Mucosa of gallbladder (tissue), 1 donor: ENCODE measurements at regions not wholly inside any gene's neighbourhood (a gene's known extent, or its start where the extent isn't known, plus 50 kb on each side); places are given as distances from the start of the nearest gene placed in this dataset.
"Not testable (repeated sequence)": the region's sequence is repeated elsewhere in the genome, so short reads cannot be mapped to it uniquely, and the experiment has no call there.

Experiments used
- DNase-seq: peaks from one replicate; pipeline ENCODE4 v3.0.0-alpha.2; 2020; ENCODE audit warnings: low spot score
- donor health status: DM: no; HTN: no; CAD: no.

DNA sequence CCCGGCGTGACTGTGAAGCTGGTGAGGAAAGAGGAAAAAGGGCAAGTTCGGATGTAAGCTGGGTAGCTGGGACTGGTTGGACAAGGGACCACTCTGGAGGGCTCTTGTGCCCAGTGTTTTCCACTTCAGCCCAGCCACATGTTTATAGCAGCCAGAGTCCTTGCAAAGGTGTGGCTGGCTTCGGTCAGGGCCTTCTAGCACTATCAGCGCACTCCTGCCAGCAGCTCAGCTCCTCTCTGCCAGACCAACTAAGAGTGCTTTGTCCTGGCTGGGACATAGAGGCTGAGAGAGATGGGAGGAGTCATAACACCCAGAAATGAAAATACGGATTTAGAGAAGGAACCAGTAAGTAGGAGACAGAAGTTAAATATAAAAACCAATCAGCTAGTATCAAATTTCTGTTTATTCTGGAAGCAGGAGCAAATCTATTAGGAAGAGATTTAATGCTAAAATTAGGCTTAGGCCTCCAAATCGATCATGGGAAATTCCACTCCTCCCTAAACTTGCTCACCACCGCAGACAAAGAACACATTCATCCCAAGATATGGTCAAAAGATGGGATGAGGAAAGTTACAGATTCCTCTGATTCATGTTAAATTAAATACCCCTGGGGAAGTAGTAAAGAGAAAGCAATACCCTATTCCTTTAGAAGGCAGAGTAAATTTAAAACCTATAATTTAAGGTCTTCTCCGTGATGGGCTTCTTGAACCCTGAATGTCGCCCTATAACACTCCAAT is 135.0 kb downstream of the RALA start:
- peak; percentile 15 for DNase-seq

GRCh38 chr7:39761449-39761848 is 138.1 kb downstream of the RALA start:
- no peak for DNase-seq

GRCh38 chr7:39762466-39762865 is 139.1 kb downstream of the RALA start:
- not testable (repeated sequence) for DNase-seq

GRCh38 chr7:39762881-39763280 is 139.5 kb downstream of the RALA start:
- DNase-seq: not testable (repeated sequence)

GRCh38 chr7:39765833-39766232 is 142.5 kb downstream of the RALA start:
- DNase-seq: not testable (repeated sequence)

- not testable (repeated sequence) for DNase-seq
These were observed 145.1 kb downstream of the RALA start for GRCh38 chr7:39768439-39768838.

DNA sequence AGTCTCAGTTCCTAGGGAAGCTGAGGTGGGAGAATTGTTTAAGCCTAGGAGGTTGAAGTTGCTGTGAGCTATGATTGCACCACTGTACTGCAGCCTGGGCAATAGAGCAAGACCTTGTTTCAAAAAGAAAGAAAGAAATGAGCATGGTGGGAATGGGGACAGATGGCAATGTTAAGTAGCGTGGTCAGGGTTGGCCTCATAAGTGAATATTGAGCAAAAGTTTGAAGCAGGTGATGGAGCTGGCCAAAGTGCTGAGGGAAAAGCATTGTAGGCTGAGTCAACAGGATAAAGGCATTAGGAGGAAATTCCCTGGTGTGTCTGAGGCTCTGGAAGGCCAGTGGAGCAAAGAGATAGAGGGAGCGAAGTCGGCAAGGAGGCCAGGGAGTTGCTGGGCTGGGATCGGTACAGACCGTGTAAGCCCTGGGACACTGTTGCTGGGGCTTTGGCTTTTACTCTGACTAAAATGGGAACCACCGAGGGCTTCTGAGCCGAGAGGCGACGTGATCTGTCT is 151.0 kb downstream of the RALA start:
- not testable (repeated sequence) for DNase-seq

DNA sequence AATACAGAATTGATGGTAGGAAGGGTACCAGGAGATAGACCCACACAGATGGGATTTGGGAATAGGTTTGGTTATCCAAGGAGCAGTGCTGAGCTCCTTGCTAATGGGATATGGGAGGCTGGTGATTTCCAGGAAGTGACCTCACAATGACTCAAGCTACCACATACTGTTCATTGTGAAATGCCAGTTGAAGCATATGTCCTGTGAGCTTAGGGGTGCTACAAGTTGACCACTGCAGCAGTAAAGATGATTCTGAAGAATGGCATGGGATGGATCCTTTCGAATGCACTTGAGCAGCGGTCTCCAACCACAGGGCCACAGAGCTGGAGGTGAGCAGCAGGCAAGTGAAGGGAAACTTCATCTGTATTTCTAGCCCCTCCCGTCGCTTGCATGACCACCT is 158.2 kb downstream of the RALA start:
- not testable (repeated sequence) for DNase-seq

DNA sequence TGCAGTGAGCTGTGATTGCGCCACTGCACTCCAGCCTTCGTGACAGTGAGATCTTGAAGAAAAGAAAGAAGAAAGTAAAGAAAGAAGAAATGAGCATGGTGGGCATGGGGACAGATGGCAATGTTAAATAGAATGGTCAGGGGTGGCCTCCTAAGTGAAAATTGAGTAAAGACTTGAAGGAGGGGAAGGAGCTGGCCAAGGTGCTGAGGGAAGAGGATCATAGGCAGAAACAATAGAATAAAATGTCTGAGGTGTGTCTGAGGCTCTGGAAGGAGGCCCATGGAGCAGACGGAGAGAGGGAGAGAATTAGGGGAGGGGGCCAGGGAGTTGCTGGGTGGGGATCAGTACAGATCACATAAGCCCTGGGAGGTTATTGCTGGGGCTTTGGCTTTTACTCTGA is 163.1 kb downstream of the RALA start:
- not testable (repeated sequence) for DNase-seq

DNA sequence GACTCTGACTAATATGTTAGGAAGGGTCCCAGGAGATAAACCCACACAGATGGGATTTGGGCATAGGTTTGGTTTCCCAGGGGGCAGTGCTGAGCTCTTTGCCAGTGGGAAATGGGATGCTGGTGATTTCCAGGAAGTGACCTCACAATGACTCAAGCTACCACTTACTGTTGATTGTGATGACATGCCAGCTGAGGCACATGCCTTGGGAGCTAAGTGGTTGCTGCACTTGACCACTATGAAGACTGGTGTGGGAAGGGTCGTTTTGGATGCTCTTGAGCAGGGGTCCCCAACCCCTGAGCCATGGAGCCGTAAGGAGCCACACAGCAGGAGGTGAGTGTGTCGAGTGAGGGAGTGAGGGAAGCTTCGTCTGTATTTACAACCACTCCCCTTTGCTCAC is 159.0 kb upstream of the CDK13 start:
- not testable (repeated sequence) for DNase-seq

DNA sequence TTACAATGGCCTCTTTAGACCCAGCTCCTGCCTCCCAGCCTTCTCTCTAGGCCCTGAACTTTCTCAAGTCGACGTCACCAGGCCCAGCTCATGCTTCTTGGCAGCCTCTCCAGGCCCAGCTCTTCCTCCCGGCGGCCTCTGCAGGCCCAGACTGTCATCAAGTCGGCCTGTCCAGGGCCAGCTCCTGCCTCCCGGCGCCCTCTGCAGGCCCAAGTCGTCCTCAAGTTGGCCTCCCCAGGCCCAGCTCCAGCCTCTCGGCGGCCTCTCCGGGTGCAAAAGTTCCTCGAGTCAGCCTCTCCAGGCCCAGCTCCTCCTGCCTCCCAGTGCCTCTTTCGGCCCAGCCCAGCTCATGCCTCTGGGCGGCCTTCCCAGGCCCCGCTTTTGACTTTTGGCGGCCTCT is 158.1 kb upstream of the CDK13 start:
- DNase-seq: not testable (repeated sequence)

DNA sequence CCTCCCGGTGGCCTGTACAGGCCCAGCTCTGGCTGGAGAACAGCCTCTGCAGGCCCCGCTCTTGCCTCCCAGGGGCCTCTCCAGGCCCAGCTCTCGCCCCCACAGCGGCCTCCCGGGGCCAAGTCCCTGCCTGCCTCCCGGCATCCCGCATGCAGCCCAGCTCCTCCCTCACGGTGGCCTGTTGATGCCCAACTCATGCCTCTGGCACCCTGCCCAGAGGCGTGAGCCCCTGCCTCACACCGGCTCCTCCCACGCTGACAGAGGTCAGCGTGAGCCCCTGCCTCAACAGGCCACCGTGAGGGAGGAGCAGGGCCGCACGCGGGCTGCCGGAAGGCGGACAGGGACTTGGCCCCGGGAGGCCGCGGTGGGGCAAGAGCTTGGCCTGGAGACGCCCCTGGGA is 157.0 kb upstream of the CDK13 start:
- DNase-seq: not testable (repeated sequence)

GRCh38 chr7:39793851-39794250 is 156.2 kb upstream of the CDK13 start:
- not testable (repeated sequence) for DNase-seq

GRCh38 chr7:39796947-39797346 is 153.1 kb upstream of the CDK13 start:
- DNase-seq: not testable (repeated sequence)

- DNase-seq: not testable (repeated sequence)
These were observed 152.0 kb upstream of the CDK13 start for GRCh38 chr7:39798077-39798476.

GRCh38 chr7:39808796-39809481 is 141.1 kb upstream of the CDK13 start:
- DNase-seq: no peak

GRCh38 chr7:39810204-39810642 is 139.8 kb upstream of the CDK13 start:
- no peak for DNase-seq

- DNase-seq: no peak
These were observed 139.3 kb upstream of the CDK13 start for GRCh38 chr7:39810710-39811109.

DNA sequence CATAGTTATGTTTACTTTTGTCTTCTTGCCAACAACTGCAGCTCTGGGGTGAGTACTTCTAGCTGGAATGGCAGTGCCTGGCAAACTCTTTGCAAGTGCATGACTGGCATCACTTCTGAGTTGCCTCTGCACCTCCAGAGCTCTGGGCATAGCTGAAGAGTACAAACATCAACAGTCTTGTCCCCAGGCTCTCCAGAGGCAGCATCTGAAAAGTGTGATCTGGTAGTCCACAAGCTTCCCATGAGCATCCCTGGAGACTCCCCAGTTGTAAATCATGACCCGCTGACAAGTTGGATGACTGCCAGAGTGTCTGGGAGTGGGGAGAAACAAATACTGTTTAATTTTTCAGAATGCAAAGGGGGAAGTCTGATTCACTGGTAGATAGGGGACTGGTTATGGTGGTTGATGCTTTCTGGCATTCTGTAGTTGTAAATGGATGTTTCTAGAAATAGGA is 138.9 kb upstream of the CDK13 start:
- DNase-seq: no peak

DNA sequence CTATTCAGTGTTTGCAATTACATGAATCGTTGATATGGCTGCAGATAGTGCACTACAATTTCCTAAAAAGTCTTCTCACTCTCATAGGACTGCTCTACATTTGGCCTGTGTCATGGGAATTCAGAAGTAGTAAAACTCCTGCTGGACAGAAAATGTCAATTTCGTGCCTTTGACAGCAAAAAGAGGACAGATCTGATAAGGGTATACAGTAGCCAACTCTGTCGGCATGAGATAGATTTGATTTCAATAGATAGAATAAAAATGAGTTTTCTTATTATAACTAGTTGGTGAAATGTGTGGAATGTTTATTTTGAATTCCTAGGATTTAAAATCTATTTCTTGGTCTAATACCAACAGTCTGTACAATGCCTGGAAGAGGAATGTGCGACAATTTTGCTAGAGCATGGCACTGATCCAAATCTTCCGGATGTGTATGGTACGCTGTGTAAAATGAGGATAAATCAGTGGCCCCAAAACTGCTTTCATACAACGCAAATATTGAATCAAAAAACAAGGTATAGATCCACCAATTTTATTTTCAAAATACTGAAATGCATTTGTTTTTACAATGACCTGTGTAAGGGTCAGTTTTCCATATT is 133.5 kb upstream of the CDK13 start:
- no peak for DNase-seq

- no peak for DNase-seq
These were observed 130.5 kb upstream of the CDK13 start for GRCh38 chr7:39819514-39819913.

DNA sequence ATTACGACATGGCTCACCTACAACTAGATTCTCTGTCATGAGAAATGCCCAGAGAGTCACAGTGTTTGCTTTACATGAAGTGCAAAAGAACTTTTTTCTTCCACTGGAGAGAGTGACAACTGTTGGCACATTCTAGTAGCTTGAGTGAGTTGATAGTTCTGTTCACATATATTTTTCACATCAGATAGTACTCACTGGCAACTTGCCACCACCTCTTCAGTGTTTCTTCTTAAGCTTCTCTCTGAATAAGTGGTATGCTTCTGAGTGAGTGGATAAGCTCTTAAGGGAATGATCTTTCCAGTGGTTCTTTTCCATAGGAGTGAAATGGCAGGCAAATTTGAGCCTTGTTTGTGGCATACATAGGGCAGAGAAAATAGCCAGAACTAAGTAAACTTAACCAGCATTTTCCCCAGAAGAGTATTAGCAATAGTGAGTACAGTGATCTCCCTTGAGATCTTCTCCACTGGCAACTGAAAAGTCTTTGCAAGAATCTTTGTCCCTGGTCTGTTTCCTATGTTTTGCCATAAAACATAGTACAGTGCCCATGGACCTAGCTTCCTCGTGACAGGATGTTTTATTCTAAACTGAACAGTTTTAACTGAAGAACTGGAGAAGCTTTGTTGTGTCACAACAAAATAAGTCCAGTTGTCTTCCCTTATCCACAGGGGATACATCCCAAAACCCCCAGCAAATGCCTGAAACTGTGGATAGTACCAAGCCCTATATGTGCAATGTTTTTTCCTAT is 125.4 kb upstream of the CDK13 start:
- DNase-seq: no peak
